SKM-1 (cell line): ENCODE measurements at regions not wholly inside any gene's neighbourhood (a gene's known extent, or its start where the extent isn't known, plus 50 kb on each side); places are given as distances from the start of the nearest gene placed in this dataset.

Source experiments
- DNase-seq: peaks from one replicate; lab custom pipeline; 2025; ENCODE audit not compliant: unreplicated experiment; lab: John Stamatoyannopoulos, UW

DNA sequence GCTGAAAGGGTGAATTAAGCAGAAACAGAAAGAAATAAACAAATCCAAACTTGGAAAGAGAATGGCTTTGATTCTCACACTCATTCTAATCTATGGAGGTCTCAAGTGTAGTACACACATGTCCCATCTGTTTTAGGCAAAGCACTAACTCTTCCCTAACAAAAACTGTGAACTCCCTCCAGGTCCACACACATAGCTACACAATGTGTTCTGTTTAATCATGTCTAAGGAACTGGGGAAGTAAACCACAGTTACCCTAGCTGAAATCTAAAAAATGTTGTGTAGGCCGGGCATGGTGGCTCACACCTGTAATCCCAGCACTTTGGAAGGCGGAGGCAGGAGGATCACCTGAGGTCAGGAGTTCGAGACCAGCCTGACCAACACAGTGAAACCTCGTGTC is 118.7 kb upstream of the FST start:
- DNase-seq, result no peak

DNA sequence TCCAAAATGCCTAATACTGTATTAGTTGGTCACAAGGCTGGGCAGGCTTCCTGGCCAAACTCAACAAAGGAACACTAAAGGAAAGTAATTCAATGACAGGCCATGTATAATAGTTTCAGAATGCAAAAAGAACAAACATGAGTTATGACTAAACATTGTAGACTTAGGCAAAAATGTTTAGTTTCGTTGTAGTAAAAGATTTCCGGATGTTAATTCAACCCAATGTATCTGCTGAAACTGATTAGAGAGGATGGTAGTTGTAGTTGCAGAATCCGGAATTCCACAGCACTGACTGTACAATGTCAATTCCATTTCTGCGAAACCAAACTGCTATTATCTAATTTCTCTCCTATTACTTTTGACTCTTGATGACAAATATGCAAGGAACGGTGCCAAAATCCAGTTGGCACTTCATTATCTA is 117.9 kb upstream of the FST start:
- no peak for DNase-seq

DNA sequence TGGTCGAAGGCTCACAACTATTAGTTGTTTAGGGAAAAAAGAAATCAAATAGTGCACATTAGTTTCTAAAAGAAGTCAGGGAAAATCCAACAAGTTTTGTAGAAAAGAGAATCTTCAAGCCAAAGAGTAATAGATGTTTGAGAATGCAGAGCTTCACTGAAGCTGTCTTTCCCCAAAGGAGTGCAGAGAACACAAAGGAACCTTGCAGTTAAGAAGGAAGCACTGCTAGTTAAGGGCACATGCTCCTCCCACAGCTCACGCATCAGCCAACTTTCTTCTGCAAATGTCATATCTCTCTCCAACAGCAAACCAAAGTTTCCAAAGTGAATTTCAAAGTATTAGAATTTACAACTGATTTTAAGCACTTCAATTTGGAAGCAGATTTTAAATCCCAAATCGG is 116.4 kb upstream of the FST start:
- DNase-seq, result no peak

DNA sequence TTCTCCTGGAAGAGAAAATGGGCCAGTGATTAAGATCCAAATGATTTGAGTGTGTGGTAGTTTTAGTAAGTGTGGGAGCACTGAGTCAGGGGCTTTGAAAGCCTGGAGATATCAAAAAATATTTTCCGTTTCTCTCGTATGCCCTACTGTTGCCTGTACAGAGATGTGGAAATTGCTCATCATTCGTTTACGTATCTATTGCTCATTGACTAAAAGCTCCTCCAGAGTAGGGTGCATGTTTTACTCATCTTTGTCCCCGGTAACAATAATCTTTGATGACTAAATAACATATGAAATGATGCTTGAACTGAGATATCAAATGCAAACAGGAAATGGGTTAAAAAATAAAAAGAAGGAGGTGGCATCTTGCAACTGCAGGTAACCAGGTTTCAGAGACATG is 114.2 kb upstream of the FST start:
- DNase-seq, result no peak

DNA sequence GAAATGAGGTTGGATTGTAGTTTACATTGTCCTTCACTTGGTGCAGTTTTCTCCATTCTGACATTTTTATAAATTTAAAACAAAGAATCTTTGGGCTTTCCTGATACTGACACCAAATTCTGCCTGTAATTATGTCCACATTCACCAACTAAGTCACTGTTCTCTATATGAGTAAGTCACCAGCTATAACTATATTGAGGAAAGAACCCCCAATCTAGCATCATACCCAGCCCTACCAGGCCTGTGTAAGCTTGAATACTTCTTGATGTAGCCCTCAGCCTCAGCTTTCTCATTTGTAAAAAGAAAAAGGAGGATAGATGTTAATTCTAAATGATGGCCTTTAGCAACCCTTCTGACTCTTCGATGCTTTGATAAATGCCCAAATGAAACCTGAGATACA is 112.7 kb upstream of the FST start:
- DNase-seq, result no peak

DNA sequence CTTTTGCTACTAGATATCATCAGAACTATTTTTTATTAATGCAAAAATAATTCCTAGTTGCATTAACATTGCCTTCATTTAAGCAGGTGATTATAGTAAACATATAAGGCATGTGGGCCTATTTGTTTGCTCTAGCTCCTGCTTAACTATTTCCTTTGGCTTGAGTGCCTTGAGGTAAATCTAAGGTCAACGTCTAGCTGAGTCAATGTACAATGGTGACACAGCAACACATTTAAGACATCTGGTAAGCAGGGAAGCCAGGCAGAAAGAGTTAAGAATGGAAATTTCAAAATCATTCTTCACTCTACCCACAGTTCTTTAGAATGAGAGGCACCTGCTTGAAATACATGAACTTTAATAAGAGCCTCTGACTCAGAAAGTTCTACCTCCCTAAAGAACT is 111.9 kb upstream of the FST start:
- no peak for DNase-seq

DNA sequence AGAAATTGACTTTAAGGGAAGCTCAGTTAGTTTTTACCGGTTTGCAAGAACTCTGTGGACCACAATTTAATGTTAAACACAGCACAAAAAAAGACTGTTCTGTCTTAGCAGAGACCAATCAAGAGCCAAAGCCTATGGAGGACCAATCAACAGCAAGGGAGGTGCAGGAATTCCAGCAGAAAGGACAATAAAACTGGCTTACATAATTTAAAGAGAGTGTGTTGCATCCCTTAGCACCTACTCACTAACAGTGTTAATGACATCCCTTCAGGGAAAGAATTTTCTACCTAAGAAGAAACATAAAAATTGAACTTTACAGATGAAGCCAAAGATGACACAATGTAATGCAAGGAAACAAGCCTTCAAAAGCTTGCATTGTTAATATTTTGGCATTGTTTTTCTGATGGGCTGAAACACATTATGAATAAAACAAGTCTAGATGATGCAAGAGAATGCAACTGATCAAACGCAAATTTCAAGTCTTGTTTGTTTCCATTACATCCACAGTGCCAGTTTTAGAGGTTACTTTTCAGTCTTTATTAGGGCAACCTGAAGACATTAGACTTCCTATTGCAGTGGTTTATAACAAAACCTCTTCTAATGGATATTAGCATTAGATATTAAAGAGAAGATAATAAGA is 111.3 kb upstream of the FST start:
- no peak for DNase-seq

DNA sequence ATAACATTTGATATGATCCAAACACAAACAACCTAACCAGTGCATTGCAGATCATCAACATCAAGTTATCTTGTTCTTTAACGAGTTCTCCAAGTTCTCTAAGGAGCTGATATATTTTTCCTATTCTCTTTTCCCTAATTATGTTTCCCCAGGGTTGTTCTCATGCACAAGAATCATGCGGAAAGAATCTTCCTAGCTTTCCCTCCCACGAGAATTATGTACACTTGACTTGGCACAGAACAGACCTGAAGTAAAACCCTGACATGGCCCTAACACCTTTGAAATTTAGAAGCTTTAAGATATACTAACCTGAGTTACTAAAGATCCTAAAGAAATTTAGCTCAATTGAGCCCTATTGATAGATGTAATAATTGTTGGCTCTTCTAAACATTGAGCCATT is 110.7 kb upstream of the FST start:
- DNase-seq, result no peak

DNA sequence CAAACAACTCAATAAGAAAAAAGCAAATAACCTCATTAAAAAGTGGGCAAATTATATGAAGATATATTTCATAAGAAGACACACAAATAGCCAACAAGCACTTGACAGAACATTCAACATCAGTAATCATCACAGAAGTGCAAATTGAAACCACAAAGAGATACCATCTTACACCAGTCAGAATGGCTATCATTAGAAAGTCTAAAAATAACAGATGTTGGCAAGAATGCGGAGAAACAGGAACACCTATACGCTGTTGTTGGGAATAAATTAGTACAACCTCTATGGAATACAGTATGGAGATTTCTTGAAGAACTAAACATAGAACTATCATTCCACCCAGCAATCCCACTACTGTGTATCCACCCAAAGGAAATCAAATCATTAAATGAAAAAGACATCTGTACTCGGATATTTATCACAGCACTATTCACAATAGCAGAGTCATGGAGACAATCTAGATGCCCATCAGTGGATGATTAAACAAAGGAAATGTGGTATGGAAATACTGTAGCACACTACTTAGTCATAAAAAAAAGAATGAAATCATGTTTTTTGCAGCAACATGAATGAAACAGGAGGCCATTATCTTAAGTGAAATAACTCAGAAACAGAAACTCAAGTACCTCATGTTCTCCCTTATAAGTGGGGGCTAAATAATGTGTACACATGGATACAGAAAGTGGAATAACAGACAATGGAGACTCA is 106.8 kb upstream of the FST start:
- DNase-seq, result no peak

DNA sequence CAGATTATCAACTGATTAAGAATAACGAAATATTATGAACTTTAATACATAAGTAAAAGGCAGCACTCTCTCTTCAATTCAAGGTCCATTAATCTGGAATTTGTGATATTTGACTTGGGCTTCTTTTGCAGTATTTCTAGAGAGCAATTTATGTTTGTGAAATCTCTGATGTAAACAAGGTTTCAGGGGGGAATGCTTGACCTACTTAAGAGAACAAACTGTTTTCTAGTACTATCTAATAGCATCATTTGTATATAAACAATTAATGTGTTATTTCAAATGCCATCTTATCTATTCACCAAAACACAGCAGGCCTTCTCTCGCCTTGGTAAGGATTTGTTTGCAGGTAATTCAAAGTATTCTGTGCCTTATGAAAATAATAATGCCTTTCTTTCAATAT is 103.6 kb upstream of the FST start:
- no peak for DNase-seq

DNA sequence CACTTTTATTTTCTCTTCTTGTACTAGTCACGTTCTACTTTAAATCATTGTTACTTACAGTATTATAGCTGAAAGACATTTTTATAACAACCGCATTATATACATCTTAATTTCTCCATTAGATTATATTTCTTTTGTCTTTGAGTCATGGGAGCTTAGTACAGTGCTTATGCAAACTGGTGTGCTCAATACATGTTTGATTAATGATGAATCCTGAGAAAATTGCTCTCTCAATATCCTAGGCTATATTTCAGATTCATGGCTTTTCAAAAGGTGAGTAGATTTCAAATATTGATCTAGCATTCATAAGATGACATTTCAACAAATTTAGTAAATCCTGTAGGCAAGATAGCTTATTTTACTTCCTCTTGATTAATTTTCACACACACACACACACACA is 102.2 kb upstream of the FST start:
- DNase-seq, result no peak

DNA sequence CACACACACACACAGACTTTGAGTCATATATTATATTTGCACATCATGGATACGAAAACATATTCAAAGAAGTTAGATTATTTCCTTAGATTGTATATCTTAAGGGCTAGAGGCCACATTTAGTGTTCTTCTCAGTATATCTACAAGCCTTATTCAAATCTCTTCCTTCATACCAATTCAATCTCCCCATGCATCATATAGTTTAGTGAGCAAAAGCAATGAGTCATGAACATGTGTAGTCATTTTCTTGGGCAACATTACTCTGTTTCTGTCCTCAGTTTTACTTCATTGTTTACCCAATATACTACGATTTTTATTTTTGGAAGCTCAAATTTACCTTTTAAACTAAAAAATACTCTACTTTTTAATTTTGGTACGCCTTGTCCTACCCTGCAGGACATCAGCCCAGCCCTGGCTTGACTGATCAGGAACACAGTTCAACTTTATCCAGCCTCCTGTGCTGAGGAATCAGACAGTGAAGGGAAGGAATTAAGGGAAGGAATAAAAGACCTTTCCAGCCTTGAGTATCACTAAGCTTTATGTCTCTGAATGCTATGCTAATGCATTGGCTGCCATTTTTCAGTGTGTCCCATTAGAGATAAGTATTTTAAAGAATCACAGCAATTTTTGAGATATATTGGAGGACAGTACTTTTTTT is 101.7 kb upstream of the FST start:
- no peak for DNase-seq

DNA sequence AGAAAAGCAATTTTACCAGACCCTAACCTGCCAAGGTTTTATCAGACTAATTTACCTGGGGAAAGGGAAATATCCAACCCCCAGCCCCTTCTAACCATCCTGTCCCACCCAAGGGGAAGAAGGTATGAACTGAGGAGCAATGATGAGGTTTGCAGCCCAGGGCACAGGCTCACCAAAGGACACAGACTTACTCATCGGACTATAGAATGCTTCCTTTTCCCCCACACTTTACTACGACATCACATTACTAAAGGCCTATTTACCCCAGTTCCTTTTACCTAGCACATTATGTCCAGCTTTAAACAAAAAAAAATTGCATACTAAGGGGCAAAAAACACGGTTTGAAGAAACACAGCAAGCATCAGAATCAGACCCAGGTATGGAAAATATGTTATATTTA is 94.1 kb upstream of the FST start:
- DNase-seq, result no peak

DNA sequence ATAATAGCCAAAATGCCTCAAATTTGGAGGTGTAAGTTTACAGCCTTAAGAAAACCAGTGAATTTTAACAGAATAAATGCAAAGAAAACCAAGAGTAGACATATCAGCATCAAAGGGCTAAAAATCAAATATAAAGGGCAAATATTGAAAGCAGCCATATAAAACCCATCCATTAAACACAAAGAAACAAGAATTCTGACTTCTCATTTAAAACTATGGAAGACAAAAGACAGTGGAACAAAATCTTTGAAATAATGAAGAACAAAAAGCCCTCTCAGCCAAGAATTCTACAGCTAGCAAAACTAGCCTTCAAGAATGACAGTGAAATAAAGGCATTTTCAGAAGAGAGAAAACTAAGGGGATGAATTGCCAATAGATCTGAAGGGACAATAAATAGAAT is 91.3 kb upstream of the FST start:
- DNase-seq, result no peak

DNA sequence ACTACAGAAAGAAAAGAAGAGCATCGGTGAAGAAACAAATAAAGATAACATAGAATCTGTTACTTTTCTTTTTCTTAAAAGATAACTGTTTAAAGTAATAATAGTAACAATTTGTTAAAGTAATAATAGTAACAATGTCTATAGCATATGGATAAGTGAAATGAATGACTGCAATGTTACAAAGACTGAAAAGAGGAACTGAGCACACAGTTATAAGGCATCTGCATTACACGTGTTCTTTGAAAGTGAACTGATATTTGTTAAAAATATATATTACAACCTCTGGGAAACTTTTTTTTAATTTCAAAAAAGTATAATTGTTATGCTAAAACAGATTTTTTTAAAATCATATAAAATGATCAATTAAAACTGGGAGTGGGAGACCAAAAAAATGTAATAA is 88.4 kb upstream of the FST start:
- DNase-seq, result no peak

DNA sequence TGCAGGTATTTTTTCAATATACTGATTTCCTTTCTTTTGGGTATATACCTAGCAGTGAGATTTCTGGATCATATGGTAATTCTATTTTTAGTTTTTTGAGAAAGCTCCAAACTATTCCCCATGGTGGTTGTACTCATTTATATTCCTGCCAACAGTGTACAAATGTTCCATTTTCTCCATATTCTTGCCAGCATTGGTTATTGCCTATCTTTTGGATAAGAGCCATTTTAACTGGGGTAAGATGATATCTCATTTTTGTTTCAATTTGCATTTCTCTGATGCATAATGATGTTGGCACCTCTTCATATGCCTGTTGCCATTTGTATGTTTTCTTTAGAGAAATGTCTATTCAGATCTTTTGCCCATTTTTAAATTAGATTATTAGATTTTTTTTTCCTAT is 85.6 kb upstream of the FST start:
- no peak for DNase-seq

DNA sequence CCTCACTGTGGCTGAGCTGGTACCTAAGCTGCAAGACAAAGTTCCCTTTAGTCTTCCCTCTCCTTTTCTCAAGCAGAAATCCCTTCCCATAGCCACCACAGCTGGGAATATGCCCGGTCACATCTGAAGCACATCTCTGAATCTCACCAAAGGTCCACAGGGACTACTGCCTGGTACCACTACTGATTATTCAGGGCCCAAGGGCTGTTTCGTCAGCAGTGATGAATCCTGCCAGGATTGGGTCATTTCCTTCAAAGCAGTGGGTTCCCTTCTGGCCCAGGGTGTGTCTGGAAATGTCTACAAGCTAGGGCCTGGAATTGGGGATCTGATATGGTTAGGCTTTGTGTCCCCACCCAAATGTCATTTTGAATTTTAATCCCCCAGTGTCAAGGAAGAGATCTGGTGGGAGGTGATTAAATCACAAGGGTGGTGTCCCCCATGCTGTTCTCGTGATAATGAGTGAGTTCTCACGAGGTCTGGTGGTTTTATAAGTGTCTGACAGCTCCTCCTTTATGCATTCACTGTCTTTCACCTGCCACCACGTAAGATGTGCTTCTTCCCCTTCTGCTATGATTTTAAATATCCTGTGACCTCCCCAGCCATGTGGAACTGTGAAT is 83.2 kb upstream of the FST start:
- DNase-seq, result no peak

DNA sequence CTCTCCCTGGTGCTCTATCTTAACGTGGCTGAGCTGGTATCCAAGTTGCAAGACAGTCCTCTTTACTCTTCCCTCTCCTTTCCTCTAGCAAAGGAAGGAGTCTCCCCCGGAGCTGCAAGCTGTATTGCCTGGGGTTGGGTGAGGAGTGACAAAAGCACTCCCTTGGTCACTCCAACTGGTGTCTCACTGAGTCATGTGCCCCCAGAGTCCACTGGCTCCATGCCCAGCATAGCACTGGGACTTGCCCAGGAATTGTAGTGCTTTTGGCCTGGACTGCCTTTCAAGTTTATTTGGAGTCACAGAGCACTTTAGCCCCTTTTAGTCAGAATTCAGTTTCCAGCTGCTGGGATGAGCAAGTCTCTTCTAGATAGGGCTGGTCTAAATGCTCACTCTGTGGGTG is 82.6 kb upstream of the FST start:
- no peak for DNase-seq

DNA sequence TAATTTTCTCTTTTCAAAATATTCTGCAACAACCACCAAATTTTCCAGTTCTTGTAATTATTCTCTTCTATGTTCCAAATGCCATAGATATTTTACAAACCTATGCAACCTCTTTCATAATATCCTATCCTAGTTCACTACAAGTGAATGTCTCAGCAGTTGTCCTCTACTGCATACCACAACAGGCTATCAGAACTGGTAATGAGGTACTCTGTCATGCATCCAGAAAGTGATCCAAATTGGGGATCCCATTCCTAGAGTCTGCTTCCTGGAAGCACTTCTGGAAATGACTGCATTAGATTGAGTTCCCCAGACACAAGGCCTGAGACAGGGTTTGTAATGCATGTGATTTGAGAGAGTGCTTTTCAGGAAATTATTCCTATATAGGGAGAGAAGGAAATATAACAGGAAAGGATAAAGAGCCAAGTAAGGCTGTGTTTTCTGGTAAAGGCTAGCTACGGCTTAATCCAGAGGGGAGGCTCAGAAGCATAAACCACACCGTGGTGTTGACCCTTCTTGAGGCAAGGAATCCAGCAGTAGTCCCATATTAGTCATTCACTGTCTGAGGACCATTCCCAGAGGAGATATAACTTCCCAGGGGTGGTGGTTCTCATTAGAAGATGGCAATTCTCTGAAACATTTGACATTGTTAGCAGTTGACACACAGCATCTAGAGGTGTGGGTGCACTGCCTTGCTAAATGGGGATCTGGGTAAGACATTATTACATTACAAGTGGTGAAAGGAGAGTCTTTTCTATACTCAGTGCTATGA is 80.3 kb upstream of the FST start:
- DNase-seq, result no peak

DNA sequence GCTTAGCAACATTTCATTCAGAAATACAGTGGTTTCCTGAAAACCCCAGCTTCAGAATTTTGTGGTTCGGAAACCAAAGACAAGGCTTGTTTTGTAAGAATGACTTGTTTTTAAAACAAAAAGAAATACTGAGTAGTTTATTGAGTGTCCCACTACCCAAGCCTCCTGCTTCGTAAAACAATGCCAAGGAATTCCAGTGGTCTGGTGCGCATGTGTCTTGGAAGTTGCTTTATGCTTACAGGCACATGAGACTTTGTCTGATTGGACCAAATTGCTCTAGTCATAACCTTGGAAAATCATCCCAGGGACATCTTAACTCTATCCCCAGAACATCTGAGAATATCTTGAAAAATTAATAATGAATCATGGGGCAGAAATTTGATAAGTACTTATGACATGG is 77.1 kb upstream of the FST start:
- no peak for DNase-seq

DNA sequence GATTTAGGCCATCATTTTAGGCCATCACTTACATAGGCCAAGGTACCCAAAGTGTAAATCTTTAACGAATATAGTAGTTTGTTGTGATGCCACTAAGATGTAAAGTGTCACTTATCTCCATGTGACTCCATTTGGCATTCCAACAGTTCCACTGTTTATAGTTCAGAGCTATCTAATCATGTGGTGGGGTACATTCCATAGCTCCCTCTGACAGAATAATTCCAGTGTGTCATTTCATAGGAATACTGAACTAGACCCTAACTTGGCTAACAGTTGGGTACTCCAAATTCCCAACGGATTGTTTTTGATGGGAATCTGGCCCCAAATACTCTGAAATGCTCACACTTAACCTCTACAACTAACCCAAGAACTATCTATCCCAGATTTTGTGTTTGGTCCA is 76.7 kb upstream of the FST start:
- DNase-seq, result no peak

DNA sequence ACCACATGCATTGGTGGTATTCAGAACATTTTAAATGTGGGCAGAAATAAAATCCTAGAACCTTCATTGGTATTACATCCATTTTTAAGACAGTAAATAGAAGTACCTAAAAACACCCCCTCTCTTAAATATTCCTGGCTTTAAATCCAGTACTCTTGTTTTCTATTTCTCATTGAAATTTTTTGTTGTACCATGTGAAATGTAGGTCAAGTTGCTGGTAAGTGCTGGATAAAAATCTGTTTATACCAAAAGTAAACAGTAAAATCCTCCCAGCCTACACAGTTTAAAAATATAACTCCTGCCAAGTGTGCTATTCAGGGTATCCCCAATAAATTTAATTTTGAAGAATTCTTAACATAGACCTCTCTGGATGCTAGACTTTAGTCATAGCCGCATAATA is 75.0 kb upstream of the FST start:
- no peak for DNase-seq
